WTC11 (cell line): ENCODE measurements at regions not wholly inside any gene's neighbourhood (a gene's known extent, or its start where the extent isn't known, plus 50 kb on each side); places are given as distances from the start of the nearest gene placed in this dataset.

Experiments used
- ATAC-seq: fragments of 200-7000 bp; cut with Tn5 transposase; 2 replicates; pipeline ENCODE4 v1.10.0; 2021; ENCODE audit warnings: mild to moderate bottlenecking, moderate library complexity
- CTCF ChIA-PET: fragments of 300-600 bp; sonication (Branson Sonifier 250); formaldehyde crosslinking; loops from one replicate; lab custom pipeline; 2021; ENCODE audit warnings: antibody characterized with exemption; lab: Charles Lee
- POLR2A ChIA-PET: fragments of 350-600 bp; sonication (Branson Sonifier 250); formaldehyde crosslinking; loops from one replicate; lab custom pipeline; 2021; ENCODE audit warnings: antibody characterized with exemption; lab: Charles Lee
- DNase-seq: peaks from one replicate; pipeline ENCODE4 v3.0.0; 2021; ENCODE audit warnings: low spot score
- H3K27ac Mint-ChIP-seq: 2 replicates; pipeline ENCODE4 v1.8.0; 2021; ENCODE audit warnings: mixed read lengths
- H3K27me3 Mint-ChIP-seq: 2 replicates; pipeline ENCODE4 v1.8.0; 2021; ENCODE audit warnings: low read depth, mild to moderate bottlenecking, moderate library complexity, mixed read lengths
- H3K36me3 Mint-ChIP-seq: 2 replicates; pipeline ENCODE4 v1.8.0; 2021; ENCODE audit warnings: mixed read lengths
- H3K4me1 Mint-ChIP-seq: 2 replicates; pipeline ENCODE4 v1.8.0; 2022; ENCODE audit warnings: mixed read lengths
- H3K4me3 Mint-ChIP-seq: 2 replicates; pipeline ENCODE4 v1.8.0; 2021; ENCODE audit warnings: mild to moderate bottlenecking, moderate library complexity, mixed read lengths
- H3K9me3 Mint-ChIP-seq: 2 replicates; pipeline ENCODE4 v1.8.0; 2021; ENCODE audit warnings: mixed read lengths
- AFF4 ChIP-seq: sonication (generic); formaldehyde crosslinking; IDR thresholded peaks from 2 replicates; pipeline ENCODE4 v1.8.1; 2023; ENCODE audit warnings: mild to moderate bottlenecking, missing genetic modification reagents, borderline replicate concordance
- E2F1 ChIP-seq: sonication (generic); formaldehyde crosslinking; IDR thresholded peaks from 2 replicates; pipeline ENCODE4 v1.8.0; 2022; ENCODE audit warnings: mild to moderate bottlenecking, missing genetic modification reagents
- EMX1 ChIP-seq: fragments of 250-450 bp; sonication (Bioruptor Pico); IDR thresholded peaks from 2 replicates; pipeline ENCODE4 v1.8.0; 2021; ENCODE audit warnings: mild to moderate bottlenecking
- FOXP1 ChIP-seq: sonication (generic); formaldehyde crosslinking; IDR thresholded peaks from 2 replicates; pipeline ENCODE4 v1.8.0; 2022; ENCODE audit warnings: missing genetic modification reagents, mild to moderate bottlenecking, moderate library complexity, borderline replicate concordance
- JAZF1 ChIP-seq: fragments of 250-450 bp; sonication (Bioruptor Pico); IDR thresholded peaks from 2 replicates; pipeline ENCODE4 v1.9.0; 2021; ENCODE audit warnings: moderate library complexity, mild to moderate bottlenecking, inconsistent platforms
- JUN ChIP-seq: sonication (generic); formaldehyde crosslinking; IDR thresholded peaks from 2 replicates; pipeline ENCODE4 v1.8.0; 2023; ENCODE audit warnings: mild to moderate bottlenecking, missing genetic modification reagents
- MLX ChIP-seq: sonication (generic); formaldehyde crosslinking; IDR thresholded peaks from 2 replicates; pipeline ENCODE4 v1.8.1; 2023; ENCODE audit warnings: mild to moderate bottlenecking, missing genetic modification reagents, moderate library complexity
- NR1H2 ChIP-seq: sonication (generic); formaldehyde crosslinking; IDR thresholded peaks from 2 replicates; pipeline ENCODE4 v1.9.0; 2021; ENCODE audit warnings: mild to moderate bottlenecking, moderate library complexity, missing genetic modification reagents
- NR2C2 ChIP-seq: sonication (generic); formaldehyde crosslinking; IDR thresholded peaks from 2 replicates; pipeline ENCODE4 v1.8.0; 2022; ENCODE audit warnings: mild to moderate bottlenecking, missing genetic modification reagents
- PRRX2 ChIP-seq: fragments of 250-450 bp; sonication (Bioruptor Pico); IDR thresholded peaks from 2 replicates; pipeline ENCODE4 v1.8.0; 2021; ENCODE audit warnings: mild to moderate bottlenecking
- RORB ChIP-seq: fragments of 250-450 bp; sonication (Bioruptor Pico); IDR thresholded peaks from 2 replicates; pipeline ENCODE4 v1.9.0; 2021; ENCODE audit warnings: mild to moderate bottlenecking
- SOX15 ChIP-seq: fragments of 250-450 bp; sonication (Bioruptor Pico); IDR thresholded peaks from 2 replicates; pipeline ENCODE4 v1.9.0; 2021; ENCODE audit warnings: mild to moderate bottlenecking
- ZNF416 ChIP-seq: fragments of 250-450 bp; sonication (Bioruptor Pico); IDR thresholded peaks from 2 replicates; pipeline ENCODE4 v1.9.0; 2021; ENCODE audit warnings: mild to moderate bottlenecking, inconsistent platforms
- TF ChIP-seq, protein P1 (sequence below): sonication (generic); formaldehyde crosslinking; IDR thresholded peaks from 2 replicates; pipeline ENCODE4 v1.8.1; 2022; ENCODE audit warnings: mild to moderate bottlenecking, moderate library complexity, missing genetic modification reagents
- TF ChIP-seq, protein P2 (sequence below): sonication (generic); formaldehyde crosslinking; IDR thresholded peaks from 2 replicates; pipeline ENCODE4 v1.8.0; 2022; ENCODE audit warnings: mild to moderate bottlenecking, missing genetic modification reagents
- TF ChIP-seq, protein P3 (sequence below): fragments of 200-600 bp; IDR thresholded peaks from 2 replicates; pipeline ENCODE4 v1.8.0; 2022; ENCODE audit warnings: antibody characterized with exemption
- TF ChIP-seq, protein P4 (sequence below): fragments of 250-450 bp; sonication (Bioruptor Pico); IDR thresholded peaks from 2 replicates; pipeline ENCODE4 v1.9.0; 2021; ENCODE audit warnings: mild to moderate bottlenecking

GRCh38 chr12:115024531-115024930 lies 340.6 kb upstream of the TBX3 start (continued):
- no peak for TF ChIP-seq NR2C2 (CRISPR knock-in tag)
- TF ChIP-seq JAZF1: no peak
- no peak for TF ChIP-seq RORB

- ChIA-PET POLR2A (no interaction called here), CTCF (no interaction called here)
- H3K9me3 Mint-ChIP-seq: peaks cover 21% of the 10 kb centered on the region
- H3K27ac Mint-ChIP-seq: no peak overlapping the region
- no peak overlapping the region for H3K4me3 Mint-ChIP-seq
- no peak for ATAC-seq
- TF ChIP-seq, protein P1, sequence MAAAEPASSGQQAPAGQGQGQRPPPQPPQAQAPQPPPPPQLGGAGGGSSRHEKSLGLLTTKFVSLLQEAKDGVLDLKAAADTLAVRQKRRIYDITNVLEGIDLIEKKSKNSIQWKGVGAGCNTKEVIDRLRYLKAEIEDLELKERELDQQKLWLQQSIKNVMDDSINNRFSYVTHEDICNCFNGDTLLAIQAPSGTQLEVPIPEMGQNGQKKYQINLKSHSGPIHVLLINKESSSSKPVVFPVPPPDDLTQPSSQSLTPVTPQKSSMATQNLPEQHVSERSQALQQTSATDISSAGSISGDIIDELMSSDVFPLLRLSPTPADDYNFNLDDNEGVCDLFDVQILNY (CRISPR knock-in tag): no peak
- no peak for TF ChIP-seq PRRX2 (CRISPR knock-in tag)
- TF ChIP-seq EMX1 (CRISPR knock-in tag): no peak
- no peak for TF ChIP-seq SOX15 (CRISPR knock-in tag)
- no peak for TF ChIP-seq NR1H2 (CRISPR knock-in tag)
- TF ChIP-seq E2F1 (CRISPR knock-in tag): no peak
- TF ChIP-seq MLX (CRISPR knock-in tag): no peak
- TF ChIP-seq, protein P2, sequence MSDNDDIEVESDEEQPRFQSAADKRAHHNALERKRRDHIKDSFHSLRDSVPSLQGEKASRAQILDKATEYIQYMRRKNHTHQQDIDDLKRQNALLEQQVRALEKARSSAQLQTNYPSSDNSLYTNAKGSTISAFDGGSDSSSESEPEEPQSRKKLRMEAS: no peak
- TF ChIP-seq, all 79 proteins: peak for 0
- H3K27me3 Mint-ChIP-seq: peaks cover 3% of the 10 kb centered on the region; the same call in 1 of the 2 replicates
- H3K36me3 Mint-ChIP-seq: no peaks in the 10 kb centered on the region
- peaks cover 10% of the 10 kb centered on the region for H3K4me1 Mint-ChIP-seq
- no peak for DNase-seq
These were observed 339.6 kb upstream of the TBX3 start for GRCh38 chr12:115023279-115024265.

GRCh38 chr12:115020091-115020490 lies 336.1 kb upstream of the TBX3 start:
- no peaks in the 10 kb centered on the region for H3K36me3 Mint-ChIP-seq
- DNase-seq: no peak
- CTCF ChIA-PET: no interaction called here
- no peak overlapping the region for H3K4me3 Mint-ChIP-seq
- POLR2A ChIA-PET: no interaction called here
- peaks cover 19% of the 10 kb centered on the region for H3K9me3 Mint-ChIP-seq
- peaks cover 12% of the 10 kb centered on the region for H3K27me3 Mint-ChIP-seq
- H3K4me1 Mint-ChIP-seq: peaks cover 28% of the 10 kb centered on the region
- no peak for ATAC-seq
- H3K27ac Mint-ChIP-seq: no peak overlapping the region
- TF ChIP-seq JUN (no peak), ZNF416 (no peak), AFF4 (CRISPR knock-in tag) (no peak), FOXP1 (CRISPR knock-in tag) (no peak)
- TF ChIP-seq, protein P1 (CRISPR knock-in tag): no peak
- TF ChIP-seq, protein P3, sequence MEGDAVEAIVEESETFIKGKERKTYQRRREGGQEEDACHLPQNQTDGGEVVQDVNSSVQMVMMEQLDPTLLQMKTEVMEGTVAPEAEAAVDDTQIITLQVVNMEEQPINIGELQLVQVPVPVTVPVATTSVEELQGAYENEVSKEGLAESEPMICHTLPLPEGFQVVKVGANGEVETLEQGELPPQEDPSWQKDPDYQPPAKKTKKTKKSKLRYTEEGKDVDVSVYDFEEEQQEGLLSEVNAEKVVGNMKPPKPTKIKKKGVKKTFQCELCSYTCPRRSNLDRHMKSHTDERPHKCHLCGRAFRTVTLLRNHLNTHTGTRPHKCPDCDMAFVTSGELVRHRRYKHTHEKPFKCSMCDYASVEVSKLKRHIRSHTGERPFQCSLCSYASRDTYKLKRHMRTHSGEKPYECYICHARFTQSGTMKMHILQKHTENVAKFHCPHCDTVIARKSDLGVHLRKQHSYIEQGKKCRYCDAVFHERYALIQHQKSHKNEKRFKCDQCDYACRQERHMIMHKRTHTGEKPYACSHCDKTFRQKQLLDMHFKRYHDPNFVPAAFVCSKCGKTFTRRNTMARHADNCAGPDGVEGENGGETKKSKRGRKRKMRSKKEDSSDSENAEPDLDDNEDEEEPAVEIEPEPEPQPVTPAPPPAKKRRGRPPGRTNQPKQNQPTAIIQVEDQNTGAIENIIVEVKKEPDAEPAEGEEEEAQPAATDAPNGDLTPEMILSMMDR: no peak
- TF ChIP-seq, protein P4, sequence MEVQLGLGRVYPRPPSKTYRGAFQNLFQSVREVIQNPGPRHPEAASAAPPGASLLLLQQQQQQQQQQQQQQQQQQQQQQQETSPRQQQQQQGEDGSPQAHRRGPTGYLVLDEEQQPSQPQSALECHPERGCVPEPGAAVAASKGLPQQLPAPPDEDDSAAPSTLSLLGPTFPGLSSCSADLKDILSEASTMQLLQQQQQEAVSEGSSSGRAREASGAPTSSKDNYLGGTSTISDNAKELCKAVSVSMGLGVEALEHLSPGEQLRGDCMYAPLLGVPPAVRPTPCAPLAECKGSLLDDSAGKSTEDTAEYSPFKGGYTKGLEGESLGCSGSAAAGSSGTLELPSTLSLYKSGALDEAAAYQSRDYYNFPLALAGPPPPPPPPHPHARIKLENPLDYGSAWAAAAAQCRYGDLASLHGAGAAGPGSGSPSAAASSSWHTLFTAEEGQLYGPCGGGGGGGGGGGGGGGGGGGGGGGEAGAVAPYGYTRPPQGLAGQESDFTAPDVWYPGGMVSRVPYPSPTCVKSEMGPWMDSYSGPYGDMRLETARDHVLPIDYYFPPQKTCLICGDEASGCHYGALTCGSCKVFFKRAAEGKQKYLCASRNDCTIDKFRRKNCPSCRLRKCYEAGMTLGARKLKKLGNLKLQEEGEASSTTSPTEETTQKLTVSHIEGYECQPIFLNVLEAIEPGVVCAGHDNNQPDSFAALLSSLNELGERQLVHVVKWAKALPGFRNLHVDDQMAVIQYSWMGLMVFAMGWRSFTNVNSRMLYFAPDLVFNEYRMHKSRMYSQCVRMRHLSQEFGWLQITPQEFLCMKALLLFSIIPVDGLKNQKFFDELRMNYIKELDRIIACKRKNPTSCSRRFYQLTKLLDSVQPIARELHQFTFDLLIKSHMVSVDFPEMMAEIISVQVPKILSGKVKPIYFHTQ (CRISPR knock-in tag): no peak
